Liver (tissue), 8 donors: ENCODE measurements at regions not wholly inside any gene's neighbourhood (a gene's known extent, or its start where the extent isn't known, plus 50 kb on each side); places are given as distances from the start of the nearest gene placed in this dataset.

ENCODE experiments used
- DNase-seq: peaks from one replicate; pipeline ENCODE4 v3.0.0-alpha.2; 2017; ENCODE audit warnings: low spot score
- H3K27ac ChIP-seq, 2 donors: one replicate each; pipeline ENCODE4 v1.7.0; 2013; ENCODE audit warnings: inconsistent platforms in 2 of 2, low read length in 2 of 2, control low read depth in 1 of 2, low read depth in 1 of 2, mild to moderate bottlenecking in 1 of 2
- H3K27me3 ChIP-seq, 4 donors: one replicate each; pipeline versions ENCODE4 v1.6.1 to v1.7.0; 2013; ENCODE audit warnings: low read length in 3 of 4, inconsistent platforms in 1 of 4, mild to moderate bottlenecking in 1 of 4, moderate library complexity in 1 of 4; ENCODE audit not compliant: control insufficient read depth in 4 of 4, insufficient read depth in 4 of 4
- H3K36me3 ChIP-seq, 4 donors: one replicate each; pipeline versions ENCODE4 v1.6.1 to v1.7.0; 2013; ENCODE audit warnings: low read length in 3 of 4, mild to moderate bottlenecking in 3 of 4, low read depth in 1 of 4, moderate library complexity in 1 of 4; ENCODE audit not compliant: control insufficient read depth in 4 of 4, insufficient read depth in 3 of 4
- H3K4me1 ChIP-seq, 4 donors: one replicate each; pipeline versions ENCODE4 v1.6.1 to v1.7.0; 2013; ENCODE audit warnings: low read length in 3 of 4, mild to moderate bottlenecking in 3 of 4, moderate library complexity in 1 of 4; ENCODE audit not compliant: control insufficient read depth in 4 of 4, insufficient read depth in 4 of 4
- H3K4me3 ChIP-seq, 3 donors: one replicate each; pipeline versions ENCODE4 v1.6.1 to v1.7.0; 2013; ENCODE audit warnings: low read length in 3 of 3, control low read depth in 1 of 3, low read depth in 1 of 3, mild to moderate bottlenecking in 1 of 3
- H3K9ac ChIP-seq, 2 donors: one replicate each; pipeline ENCODE4 v1.7.0; 2013; ENCODE audit warnings: low read length in 2 of 2, mild to moderate bottlenecking in 2 of 2, moderate library complexity in 2 of 2, control low read depth in 1 of 2, low read depth in 1 of 2
- H3K9me3 ChIP-seq, 4 donors: one replicate each; pipeline versions ENCODE4 v1.6.1 to v1.7.0; 2013; ENCODE audit warnings: low read length in 3 of 4; ENCODE audit not compliant: control insufficient read depth in 4 of 4
- EGR1 ChIP-seq, 2 donors: IDR thresholded peaks; 2 replicates each; pipeline ENCODE4 v1.6.1; 2016 to 2018; ENCODE audit warnings: antibody characterized with exemption in 2 of 2, low read depth in 2 of 2
- FOXA1 ChIP-seq: IDR thresholded peaks from 2 replicates; pipeline ENCODE4 v1.6.1; 2016; ENCODE audit warnings: antibody characterized with exemption
- FOXA2 ChIP-seq: IDR thresholded peaks from 2 replicates; pipeline ENCODE4 v1.6.1; 2016; ENCODE audit warnings: antibody characterized with exemption
- GABPA ChIP-seq, 2 donors: IDR thresholded peaks in 1 of 2; conservative IDR thresholded peaks in 1 of 2; 2 replicates each; pipeline ENCODE4 v1.6.1; 2016; ENCODE audit warnings: antibody characterized with exemption in 2 of 2, mild to moderate bottlenecking in 1 of 2, moderate library complexity in 1 of 2
- HNF4A ChIP-seq, 2 donors: conservative IDR thresholded peaks; 2 replicates each; pipeline ENCODE4 v1.6.1; 2016; ENCODE audit warnings: antibody characterized with exemption in 2 of 2, mild to moderate bottlenecking in 2 of 2
- HNF4G ChIP-seq: IDR thresholded peaks from 2 replicates; pipeline ENCODE4 v1.6.1; 2016; ENCODE audit warnings: antibody characterized with exemption
- NR2F2 ChIP-seq: IDR thresholded peaks from 2 replicates; pipeline ENCODE4 v1.6.1; 2016; ENCODE audit warnings: antibody characterized with exemption
- RAD21 ChIP-seq, 2 donors: IDR thresholded peaks; 2 replicates each; pipeline ENCODE4 v1.6.1; 2016; ENCODE audit warnings: antibody characterized with exemption in 2 of 2, mild to moderate bottlenecking in 2 of 2
- RXRA ChIP-seq, 2 donors: IDR thresholded peaks; 2 replicates each; pipeline ENCODE4 v1.6.1; 2017 to 2018; ENCODE audit warnings: antibody characterized with exemption in 2 of 2, mild to moderate bottlenecking in 1 of 2
- SP1 ChIP-seq: IDR thresholded peaks from 2 replicates; pipeline ENCODE4 v1.6.1; 2018; ENCODE audit warnings: antibody characterized with exemption, mild to moderate bottlenecking
- TAF1 ChIP-seq: conservative IDR thresholded peaks from 2 replicates; pipeline ENCODE4 v1.6.1; 2016; ENCODE audit warnings: antibody characterized with exemption, mild to moderate bottlenecking
- YY1 ChIP-seq: IDR thresholded peaks from 2 replicates; pipeline ENCODE4 v1.6.1; 2016; ENCODE audit warnings: antibody characterized with exemption, mild to moderate bottlenecking
- ZBTB33 ChIP-seq: IDR thresholded peaks from 2 replicates; pipeline ENCODE4 v1.6.1; 2016; ENCODE audit warnings: antibody characterized with exemption
- WGBS: extraction: QIAGEN DNeasy Blood & Tissue Kit; methylation state at CpG from one replicate; pipeline ENCODE4 v1.1.7; 2013; 5-methylcytosine and 5-hydroxymethylcytosine counted together
- TF ChIP-seq, protein P1 (sequence below): IDR thresholded peaks from 2 replicates; pipeline ENCODE4 v1.6.1; 2016; ENCODE audit warnings: antibody characterized with exemption, mild to moderate bottlenecking
- TF ChIP-seq, protein P2 (sequence below): fragments of 150-350 bp; IDR thresholded peaks from 2 replicates; pipeline ENCODE4 v1.5.1; 2017; ENCODE audit warnings: improper control_type of control experiment, low read depth, low read length; ENCODE audit not compliant: missing input control
- TF ChIP-seq, protein P3 (sequence below): IDR thresholded peaks from 2 replicates; pipeline ENCODE4 v1.6.1; 2016; ENCODE audit warnings: antibody characterized with exemption
- TF ChIP-seq, protein P4 (sequence below): IDR thresholded peaks from 2 replicates; pipeline ENCODE4 v1.6.1; 2016; ENCODE audit warnings: antibody characterized with exemption
- donor health status: healthy.
- donor health status: healthy.
- donor health status: healthy.
- donor health status: healthy.
- donor health status: healthy.

DNA sequence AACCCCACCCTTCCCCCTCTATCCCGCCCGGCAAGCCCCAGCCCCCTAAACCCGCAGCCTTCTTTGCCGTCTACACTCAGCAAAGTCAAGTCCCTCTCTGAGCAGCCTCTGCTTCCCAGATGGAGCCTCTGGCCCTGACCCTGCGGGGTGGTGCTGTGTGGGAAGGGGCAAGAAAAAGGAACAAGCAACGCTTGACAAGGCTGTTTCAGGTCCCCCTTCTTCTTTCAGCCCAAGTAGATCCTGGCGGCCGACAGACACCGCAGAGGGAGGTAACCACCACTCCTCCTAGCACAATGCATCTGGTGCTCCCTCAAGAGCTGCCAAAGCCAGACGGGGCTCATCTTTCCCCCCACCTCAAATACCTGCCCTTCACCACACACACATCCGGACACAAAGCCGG is 178.3 kb downstream of the ENGASE start:
- Histone ChIP-seq H3K4me1 (no peaks in the 10 kb centered on the region), H3K27ac (no peak overlapping the region), H3K36me3 (no peaks in the 10 kb centered on the region), H3K9ac (no peak overlapping the region), H3K9me3 (no peaks in the 10 kb centered on the region), H3K27me3 (no peaks in the 10 kb centered on the region), H3K4me3 (no peak overlapping the region)
- DNase-seq, result no peak
- TF ChIP-seq FOXA2, result no peak
- no peak for TF ChIP-seq GABPA (IDR thresholded peaks at IDR 0.05 in 1 of 2, conservative IDR thresholded peaks at IDR 0.05 in 1 of 2)
- TF ChIP-seq HNF4A (conservative IDR thresholded peaks at IDR 0.05), result no peak
- no peak for TF ChIP-seq FOXA1
- no peak for TF ChIP-seq HNF4G
- no peak for TF ChIP-seq ZBTB33
- no peak for TF ChIP-seq SP1
- TF ChIP-seq, protein P1, sequence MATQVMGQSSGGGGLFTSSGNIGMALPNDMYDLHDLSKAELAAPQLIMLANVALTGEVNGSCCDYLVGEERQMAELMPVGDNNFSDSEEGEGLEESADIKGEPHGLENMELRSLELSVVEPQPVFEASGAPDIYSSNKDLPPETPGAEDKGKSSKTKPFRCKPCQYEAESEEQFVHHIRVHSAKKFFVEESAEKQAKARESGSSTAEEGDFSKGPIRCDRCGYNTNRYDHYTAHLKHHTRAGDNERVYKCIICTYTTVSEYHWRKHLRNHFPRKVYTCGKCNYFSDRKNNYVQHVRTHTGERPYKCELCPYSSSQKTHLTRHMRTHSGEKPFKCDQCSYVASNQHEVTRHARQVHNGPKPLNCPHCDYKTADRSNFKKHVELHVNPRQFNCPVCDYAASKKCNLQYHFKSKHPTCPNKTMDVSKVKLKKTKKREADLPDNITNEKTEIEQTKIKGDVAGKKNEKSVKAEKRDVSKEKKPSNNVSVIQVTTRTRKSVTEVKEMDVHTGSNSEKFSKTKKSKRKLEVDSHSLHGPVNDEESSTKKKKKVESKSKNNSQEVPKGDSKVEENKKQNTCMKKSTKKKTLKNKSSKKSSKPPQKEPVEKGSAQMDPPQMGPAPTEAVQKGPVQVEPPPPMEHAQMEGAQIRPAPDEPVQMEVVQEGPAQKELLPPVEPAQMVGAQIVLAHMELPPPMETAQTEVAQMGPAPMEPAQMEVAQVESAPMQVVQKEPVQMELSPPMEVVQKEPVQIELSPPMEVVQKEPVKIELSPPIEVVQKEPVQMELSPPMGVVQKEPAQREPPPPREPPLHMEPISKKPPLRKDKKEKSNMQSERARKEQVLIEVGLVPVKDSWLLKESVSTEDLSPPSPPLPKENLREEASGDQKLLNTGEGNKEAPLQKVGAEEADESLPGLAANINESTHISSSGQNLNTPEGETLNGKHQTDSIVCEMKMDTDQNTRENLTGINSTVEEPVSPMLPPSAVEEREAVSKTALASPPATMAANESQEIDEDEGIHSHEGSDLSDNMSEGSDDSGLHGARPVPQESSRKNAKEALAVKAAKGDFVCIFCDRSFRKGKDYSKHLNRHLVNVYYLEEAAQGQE, result no peak
- no peak for TF ChIP-seq TAF1
- no peak for TF ChIP-seq EGR1 (IDR thresholded peaks at IDR 0.05; ENCODE audit: low read depth in 2 of 2)
- no peak for TF ChIP-seq YY1
- TF ChIP-seq, protein P2, sequence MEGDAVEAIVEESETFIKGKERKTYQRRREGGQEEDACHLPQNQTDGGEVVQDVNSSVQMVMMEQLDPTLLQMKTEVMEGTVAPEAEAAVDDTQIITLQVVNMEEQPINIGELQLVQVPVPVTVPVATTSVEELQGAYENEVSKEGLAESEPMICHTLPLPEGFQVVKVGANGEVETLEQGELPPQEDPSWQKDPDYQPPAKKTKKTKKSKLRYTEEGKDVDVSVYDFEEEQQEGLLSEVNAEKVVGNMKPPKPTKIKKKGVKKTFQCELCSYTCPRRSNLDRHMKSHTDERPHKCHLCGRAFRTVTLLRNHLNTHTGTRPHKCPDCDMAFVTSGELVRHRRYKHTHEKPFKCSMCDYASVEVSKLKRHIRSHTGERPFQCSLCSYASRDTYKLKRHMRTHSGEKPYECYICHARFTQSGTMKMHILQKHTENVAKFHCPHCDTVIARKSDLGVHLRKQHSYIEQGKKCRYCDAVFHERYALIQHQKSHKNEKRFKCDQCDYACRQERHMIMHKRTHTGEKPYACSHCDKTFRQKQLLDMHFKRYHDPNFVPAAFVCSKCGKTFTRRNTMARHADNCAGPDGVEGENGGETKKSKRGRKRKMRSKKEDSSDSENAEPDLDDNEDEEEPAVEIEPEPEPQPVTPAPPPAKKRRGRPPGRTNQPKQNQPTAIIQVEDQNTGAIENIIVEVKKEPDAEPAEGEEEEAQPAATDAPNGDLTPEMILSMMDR, result no peak
- TF ChIP-seq NR2F2, result no peak
- TF ChIP-seq RXRA (IDR thresholded peaks at IDR 0.05), result no peak
- TF ChIP-seq RAD21 (IDR thresholded peaks at IDR 0.05), result no peak
- TF ChIP-seq, protein P3, sequence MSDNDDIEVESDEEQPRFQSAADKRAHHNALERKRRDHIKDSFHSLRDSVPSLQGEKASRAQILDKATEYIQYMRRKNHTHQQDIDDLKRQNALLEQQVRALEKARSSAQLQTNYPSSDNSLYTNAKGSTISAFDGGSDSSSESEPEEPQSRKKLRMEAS, result no peak
- TF ChIP-seq, protein P4, sequence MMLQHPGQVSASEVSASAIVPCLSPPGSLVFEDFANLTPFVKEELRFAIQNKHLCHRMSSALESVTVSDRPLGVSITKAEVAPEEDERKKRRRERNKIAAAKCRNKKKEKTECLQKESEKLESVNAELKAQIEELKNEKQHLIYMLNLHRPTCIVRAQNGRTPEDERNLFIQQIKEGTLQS, result no peak
- WGBS, result 52% methylated on average over 12 of the region's 12 CpGs

GRCh38 chr17:79251824-79252223 is 177.2 kb downstream of the ENGASE start:
- Histone ChIP-seq H3K4me1 (no peaks in the 10 kb centered on the region), H3K4me3 (no peak overlapping the region), H3K27ac (no peak overlapping the region), H3K36me3 (no peaks in the 10 kb centered on the region), H3K27me3 (no peaks in the 10 kb centered on the region), H3K9ac (no peak overlapping the region), H3K9me3 (no peaks in the 10 kb centered on the region)
- WGBS, result 60% methylated on average over 4 of the region's 4 CpGs
- no peak for TF ChIP-seq TAF1
- no peak for TF ChIP-seq FOXA1
- no peak for TF ChIP-seq FOXA2
- TF ChIP-seq ZBTB33, result no peak
- DNase-seq, result no peak
